K562 (cell line): ENCODE measurements at regions not wholly inside any gene's neighbourhood (a gene's known extent, or its start where the extent isn't known, plus 50 kb on each side); places are given as distances from the start of the nearest gene placed in this dataset.

Experiments
- ATAC-seq: fragments of 200-7000 bp; cut with Tn5 transposase; 3 replicates; pipeline ENCODE4 v1.9.1; 2020; ENCODE audit warnings: moderate library complexity
- BruUV-seq: library from RNA; stranded (reverse); fragments of 400-500 nt; replicated peaks from 2 replicates; lab custom pipeline; 2021; lab: Mats Ljungman, UMichigan
- CTCF ChIA-PET: fragments of 300-600 bp; formaldehyde crosslinking; extraction: SDS; loops from one replicate; lab custom pipeline; 2021; ENCODE audit warnings: low intra/inter-chr PET ratio; lab: Yijun Ruan, JAX
- POLR2A ChIA-PET: fragments of 300-600, 350-650 bp; sonication (Branson Sonifier 250); formaldehyde crosslinking; extraction: SDS; loops from one replicate; lab custom pipeline; 2021; ENCODE audit warnings: antibody characterized with exemption, inconsistent platforms; lab: Yijun Ruan, JAX
- DNase-seq, 4 experiments: peaks; one replicate each; pipeline versions ENCODE4 v3.0.0 to v3.0.0-alpha.2; 2011 to 2018; ENCODE audit warnings: low spot score in 3 of 4, mixed read lengths in 3 of 4; ENCODE audit errors: extremely low read depth in 1 of 4
- FAIRE-seq: peaks from 2 replicates; lab custom pipeline; 2011; peaks lifted over from hg19 to GRCh38; lab: Jason Lieb, UNC
- H2AFZ ChIP-seq: 2 replicates; pipeline ENCODE4 v1.6.0; 2011; ENCODE audit warnings: low read depth, low read length, control low read depth, inconsistent platforms
- H3K27ac ChIP-seq: fragments of 200-600 bp; 3 replicates; pipeline ENCODE4 v1.8.0; 2011; ENCODE audit warnings: low read depth, mild to moderate bottlenecking, control low read depth, inconsistent platforms, low read length, moderate library complexity, mixed read lengths; ENCODE audit errors: extremely low read depth
- H3K27me3 ChIP-seq, 2 experiments: fragments of 300-600 bp in 1 of 2; 2 replicates in 1 of 2; 3 replicates in 1 of 2; pipeline versions ENCODE4 v1.6.0 to v1.8.0; 2011; ENCODE audit warnings: inconsistent platforms in 2 of 2, low read length in 2 of 2, mild to moderate bottlenecking in 1 of 2, mixed read lengths in 1 of 2, moderate library complexity in 1 of 2; ENCODE audit not compliant: control insufficient read depth in 2 of 2, insufficient read depth in 2 of 2
- H3K36me3 ChIP-seq: fragments of 300-600 bp; 3 replicates; pipeline ENCODE4 v1.8.0; 2011; ENCODE audit warnings: mild to moderate bottlenecking, low read length, inconsistent platforms; ENCODE audit not compliant: control insufficient read depth, insufficient read depth
- H3K4me1 ChIP-seq, 2 experiments: fragments of 200-600 bp in 1 of 2; replicated peaks in 1 of 2; 2 replicates in 1 of 2; 3 replicates in 1 of 2; pipeline versions ENCODE4 v1.5.1 to v1.8.0; 2011; ENCODE audit warnings: inconsistent platforms in 2 of 2, low read length in 2 of 2, mild to moderate bottlenecking in 1 of 2, mixed read lengths in 1 of 2, moderate library complexity in 1 of 2; ENCODE audit not compliant: control insufficient read depth in 2 of 2, insufficient read depth in 2 of 2
- H3K4me2 ChIP-seq: 2 replicates; pipeline ENCODE4 v1.6.1; 2011; ENCODE audit warnings: low read length, control low read depth, inconsistent platforms, mixed read lengths; ENCODE audit not compliant: insufficient read depth
- H3K4me3 ChIP-seq: fragments of 200-600 bp; sonication (generic), shearing (Covaris generic); 2 replicates; pipeline ENCODE4 v1.5.1; 2016; ENCODE audit warnings: control low read depth, inconsistent platforms
- H3K79me2 ChIP-seq: fragments of 200-600 bp; 3 replicates; pipeline ENCODE4 v1.8.0; 2011; ENCODE audit warnings: low read length, inconsistent platforms; ENCODE audit not compliant: control insufficient read depth, insufficient read depth
- H3K9ac ChIP-seq, 2 experiments: 2 replicates each; pipeline versions ENCODE4 v1.6.0 to v1.6.1; 2011; ENCODE audit warnings: low read depth in 2 of 2, low read length in 2 of 2, control low read depth in 1 of 2, inconsistent platforms in 1 of 2, mild to moderate bottlenecking in 1 of 2, mixed read lengths in 1 of 2; ENCODE audit not compliant: insufficient read depth in 1 of 2
- H3K9me1 ChIP-seq: one replicate; pipeline ENCODE4 v1.6.0; 2011; ENCODE audit warnings: inconsistent platforms, mild to moderate bottlenecking, low read length, moderate library complexity; ENCODE audit not compliant: control insufficient read depth, insufficient read depth
- H3K9me3 ChIP-seq: replicated peaks from 2 replicates; pipeline ENCODE4 v1.5.1; 2011; ENCODE audit warnings: low read depth, low read length, inconsistent platforms; ENCODE audit not compliant: control insufficient read depth, insufficient read depth
- H4K20me1 ChIP-seq: replicated peaks from 2 replicates; pipeline ENCODE4 v1.6.1; 2011; ENCODE audit warnings: low read length, inconsistent platforms, mixed read lengths; ENCODE audit not compliant: control insufficient read depth, insufficient read depth
- CREB1 ChIP-seq, 2 experiments: sonication (generic) in 1 of 2; formaldehyde crosslinking in 1 of 2; IDR thresholded peaks; 2 replicates each; pipeline versions ENCODE4 v1.6.1 to v1.8.0; 2012 to 2022; ENCODE audit warnings: inconsistent platforms in 1 of 2, mild to moderate bottlenecking in 1 of 2, missing genetic modification reagents in 1 of 2, moderate library complexity in 1 of 2
- CREB3L1 ChIP-seq: fragments of 450-650 bp; IDR thresholded peaks from 2 replicates; pipeline ENCODE4 v1.6.1; 2014; ENCODE audit warnings: low read depth, mild to moderate bottlenecking, moderate library complexity, borderline replicate concordance
- E2F1 ChIP-seq: sonication (generic); formaldehyde crosslinking; IDR thresholded peaks from 2 replicates; pipeline ENCODE4 v1.8.1; 2023; ENCODE audit warnings: mild to moderate bottlenecking, missing genetic modification reagents, moderate library complexity
- E2F6 ChIP-seq, 2 experiments: IDR thresholded peaks; 2 replicates each; pipeline ENCODE4 v1.6.1; 2011; ENCODE audit warnings: borderline replicate concordance in 1 of 2, control low read depth in 1 of 2, low read depth in 1 of 2, low read length in 1 of 2, mild to moderate bottlenecking in 1 of 2, mixed read lengths in 1 of 2, moderate library complexity in 1 of 2; ENCODE audit not compliant: insufficient read depth in 1 of 2, insufficient read length in 1 of 2, poor library complexity in 1 of 2, severe bottlenecking in 1 of 2; ENCODE audit errors: extremely low read depth in 1 of 2
- FOXK1 ChIP-seq: sonication (generic); formaldehyde crosslinking; IDR thresholded peaks from 2 replicates; pipeline ENCODE4 v1.8.0; 2022; ENCODE audit warnings: missing genetic modification reagents, mild to moderate bottlenecking, borderline replicate concordance
- RFX1 ChIP-seq: fragments of 450-650 bp; IDR thresholded peaks from 2 replicates; pipeline ENCODE4 v1.6.1; 2016; ENCODE audit warnings: mild to moderate bottlenecking, moderate library complexity
- THRAP3 ChIP-seq: fragments of 450-650 bp; IDR thresholded peaks from 2 replicates; pipeline ENCODE4 v1.6.1; 2016; ENCODE audit warnings: mild to moderate bottlenecking, inconsistent platforms, borderline replicate concordance
- TSHZ1 ChIP-seq: fragments of 250-450 bp; sonication (Bioruptor Pico); IDR thresholded peaks from 2 replicates; pipeline ENCODE4 v1.4.0; 2020; ENCODE audit warnings: mild to moderate bottlenecking, moderate library complexity
- WGBS: fragments of 100-300 bp; shearing (Covaris generic); methylation state at CpG from one replicate; pipeline ENCODE4 v1.1.6; 2016; ENCODE audit warnings: low coverage, mixed read lengths; ENCODE audit not compliant: insufficient coverage; ENCODE audit errors: missing lambda C conversion rate; 5-methylcytosine and 5-hydroxymethylcytosine counted together
- in situ Hi-C: fragments of 300-500 bp; cut with MboI; formaldehyde crosslinking; loops from 4 replicates; pipeline ENCODE4 v1.15.0; 2018; ENCODE audit warnings: inconsistent platforms, mixed read lengths
- intact Hi-C: fragments of 100-400 bp; cut with micrococcal nuclease; formaldehyde crosslinking; loops from 2 replicates; pipeline ENCODE4 v1.14.2; 2022
- TF ChIP-seq, protein P1 (sequence below), 2 experiments: fragments of 150-350 bp in 1 of 2; IDR thresholded peaks; 2 replicates each; pipeline ENCODE4 v1.6.1; 2012 to 2016; ENCODE audit warnings: low read depth in 2 of 2, low read length in 2 of 2, mild to moderate bottlenecking in 1 of 2, moderate library complexity in 1 of 2

DNA sequence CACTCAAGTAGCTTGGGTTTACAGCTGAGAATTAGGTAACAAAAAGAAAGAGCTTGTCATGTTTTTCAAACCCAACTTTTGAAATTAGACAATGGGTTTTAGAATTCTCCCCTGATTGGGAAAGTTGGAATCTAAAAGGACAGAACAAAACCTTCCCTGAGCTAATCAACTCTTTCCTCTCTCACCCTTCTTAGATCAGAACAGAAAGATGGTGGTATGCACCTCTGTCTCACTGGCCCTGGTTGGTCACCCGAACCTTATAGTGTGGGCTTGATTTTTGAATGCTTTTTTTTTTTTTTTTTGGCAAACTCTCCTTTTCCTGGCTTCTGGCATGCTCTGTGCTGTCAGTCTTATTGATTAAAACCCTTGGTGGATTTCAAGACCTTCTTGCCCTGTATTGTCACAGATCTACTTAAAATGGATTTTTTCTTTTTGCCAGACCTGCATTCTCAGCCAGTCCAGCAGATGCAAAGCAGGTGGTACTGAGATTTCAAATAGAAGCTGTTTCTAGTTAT, 251.1 kb upstream of the RMST start:
- no peaks in the 10 kb centered on the region for H3K4me1 ChIP-seq
- H3K4me2 ChIP-seq, result no peak overlapping the region
- DNase-seq, result no peak
- H3K27me3 ChIP-seq, result no peaks in the 10 kb centered on the region
- no peaks in the 10 kb centered on the region for H3K9me3 ChIP-seq
- CTCF ChIA-PET, result no interaction called here
- H3K27ac ChIP-seq, result no peak overlapping the region
- FAIRE-seq, result no peak
- no peak overlapping the region for H3K9ac ChIP-seq
- H3K9me1 ChIP-seq, result no peaks in the 10 kb centered on the region
- in situ Hi-C loops (no loop called here), intact Hi-C loops (no loop called here)
- no peaks in the 10 kb centered on the region for H4K20me1 ChIP-seq
- POLR2A ChIA-PET, result no interaction called here
- BruUV-seq, result no TSS peak
- 11% methylated on average over 1 of the region's 1 CpG for WGBS
- ATAC-seq, result no peak
- H2AFZ ChIP-seq, result no peak overlapping the region
- H3K79me2 ChIP-seq, result no peaks in the 10 kb centered on the region
- no peak overlapping the region for H3K4me3 ChIP-seq
- no peaks in the 10 kb centered on the region for H3K36me3 ChIP-seq
- TF ChIP-seq CREB3L1 (no peak), FOXK1 (no peak), RFX1 (no peak), E2F1 (no peak), CREB1 (IDR thresholded peaks at IDR 0.05) (no peak), CREB1 (CRISPR knock-in tag; IDR thresholded peaks at IDR 0.05) (no peak), E2F6 (IDR thresholded peaks at IDR 0.05; ENCODE audit: borderline replicate concordance in 1 of 2, extremely low read depth in 1 of 2, insufficient read depth in 1 of 2, insufficient read length in 1 of 2, low read depth in 1 of 2, low read length in 1 of 2, poor library complexity in 1 of 2, severe bottlenecking in 1 of 2) (no peak), THRAP3 (no peak), TSHZ1 (CRISPR knock-in tag) (no peak)
- TF ChIP-seq, protein P1, sequence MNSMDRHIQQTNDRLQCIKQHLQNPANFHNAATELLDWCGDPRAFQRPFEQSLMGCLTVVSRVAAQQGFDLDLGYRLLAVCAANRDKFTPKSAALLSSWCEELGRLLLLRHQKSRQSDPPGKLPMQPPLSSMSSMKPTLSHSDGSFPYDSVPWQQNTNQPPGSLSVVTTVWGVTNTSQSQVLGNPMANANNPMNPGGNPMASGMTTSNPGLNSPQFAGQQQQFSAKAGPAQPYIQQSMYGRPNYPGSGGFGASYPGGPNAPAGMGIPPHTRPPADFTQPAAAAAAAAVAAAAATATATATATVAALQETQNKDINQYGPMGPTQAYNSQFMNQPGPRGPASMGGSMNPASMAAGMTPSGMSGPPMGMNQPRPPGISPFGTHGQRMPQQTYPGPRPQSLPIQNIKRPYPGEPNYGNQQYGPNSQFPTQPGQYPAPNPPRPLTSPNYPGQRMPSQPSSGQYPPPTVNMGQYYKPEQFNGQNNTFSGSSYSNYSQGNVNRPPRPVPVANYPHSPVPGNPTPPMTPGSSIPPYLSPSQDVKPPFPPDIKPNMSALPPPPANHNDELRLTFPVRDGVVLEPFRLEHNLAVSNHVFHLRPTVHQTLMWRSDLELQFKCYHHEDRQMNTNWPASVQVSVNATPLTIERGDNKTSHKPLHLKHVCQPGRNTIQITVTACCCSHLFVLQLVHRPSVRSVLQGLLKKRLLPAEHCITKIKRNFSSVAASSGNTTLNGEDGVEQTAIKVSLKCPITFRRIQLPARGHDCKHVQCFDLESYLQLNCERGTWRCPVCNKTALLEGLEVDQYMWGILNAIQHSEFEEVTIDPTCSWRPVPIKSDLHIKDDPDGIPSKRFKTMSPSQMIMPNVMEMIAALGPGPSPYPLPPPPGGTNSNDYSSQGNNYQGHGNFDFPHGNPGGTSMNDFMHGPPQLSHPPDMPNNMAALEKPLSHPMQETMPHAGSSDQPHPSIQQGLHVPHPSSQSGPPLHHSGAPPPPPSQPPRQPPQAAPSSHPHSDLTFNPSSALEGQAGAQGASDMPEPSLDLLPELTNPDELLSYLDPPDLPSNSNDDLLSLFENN (IDR thresholded peaks at IDR 0.05; ENCODE audit: low read depth in 2 of 2, low read length in 2 of 2), result no peak
